WI38 (cell line): ENCODE measurements at regions not wholly inside any gene's neighbourhood (a gene's known extent, or its start where the extent isn't known, plus 50 kb on each side); places are given as distances from the start of the nearest gene placed in this dataset.
A peak's percentile ranks its signal among the peaks of the same experiment; 100 is the strongest.

Experiments used
- H3K4me3 ChIP-seq: 2 replicates; pipeline ENCODE4 v1.5.1; 2011; ENCODE audit warnings: low read depth, mild to moderate bottlenecking, control low read depth, low read length
- CTCF ChIP-seq: IDR thresholded peaks from 2 replicates; pipeline ENCODE4 v1.5.1; 2012; ENCODE audit warnings: low read depth, mild to moderate bottlenecking, control low read depth, low read length

GRCh38 chr4:41835321-41835995 is 86.9 kb upstream of the PHOX2B start:
- TF ChIP-seq CTCF = no peak
- no peak overlapping the region for H3K4me3 ChIP-seq

GRCh38 chr4:41832961-41833360 is 84.4 kb upstream of the PHOX2B start:
- no peak overlapping the region for H3K4me3 ChIP-seq
- no peak for TF ChIP-seq CTCF

GRCh38 chr4:41822325-41822724 is 73.8 kb upstream of the PHOX2B start:
- H3K4me3 ChIP-seq = no peak overlapping the region
- TF ChIP-seq CTCF = no peak

- TF ChIP-seq CTCF = no peak
- H3K4me3 ChIP-seq = no peak overlapping the region
These were observed 71.9 kb upstream of the PHOX2B start for GRCh38 chr4:41820473-41820872.

- TF ChIP-seq CTCF = no peak
- no peak overlapping the region for H3K4me3 ChIP-seq
These were observed 71.1 kb upstream of the PHOX2B start for GRCh38 chr4:41819621-41820020.

- no peak for TF ChIP-seq CTCF
- no peak overlapping the region for H3K4me3 ChIP-seq
These were observed 66.9 kb upstream of the PHOX2B start for GRCh38 chr4:41815473-41815872.

- no peak overlapping the region for H3K4me3 ChIP-seq
- peak; percentile 55 for TF ChIP-seq CTCF
These were observed 66.0 kb upstream of the PHOX2B start for GRCh38 chr4:41814565-41814964.
